Loucy (cell line): ENCODE measurements at regions not wholly inside any gene's neighbourhood (a gene's known extent, or its start where the extent isn't known, plus 50 kb on each side); places are given as distances from the start of the nearest gene placed in this dataset.

Source experiments
- H2AFZ ChIP-seq: fragments of 200-600 bp; sonication (generic); 2 replicates; pipeline ENCODE4 v1.6.0; 2016; ENCODE audit warnings: antibody characterized with exemption, mild to moderate bottlenecking, low read length, moderate library complexity
- H3F3A ChIP-seq: fragments of 200-600 bp; 2 replicates; pipeline ENCODE4 v1.6.0; 2016; ENCODE audit warnings: antibody characterized with exemption, low read depth, mild to moderate bottlenecking
- H3K27me3 ChIP-seq: fragments of 200-600 bp; sonication (generic); 2 replicates; pipeline ENCODE4 v1.6.1; 2014; ENCODE audit warnings: low read length, mild to moderate bottlenecking; ENCODE audit not compliant: insufficient read depth, poor library complexity, severe bottlenecking
- H3K36me3 ChIP-seq: fragments of 200-600 bp; sonication (generic); 2 replicates; pipeline ENCODE4 v1.6.1; 2016; ENCODE audit warnings: low read length; ENCODE audit not compliant: insufficient read depth
- H3K4me1 ChIP-seq: fragments of 200-600 bp; sonication (generic); 2 replicates; pipeline ENCODE4 v1.5.1; 2014; ENCODE audit warnings: low read length, mild to moderate bottlenecking; ENCODE audit not compliant: insufficient read depth, poor library complexity, severe bottlenecking
- H3K4me2 ChIP-seq: fragments of 200-600 bp; sonication (generic); 2 replicates; pipeline ENCODE4 v1.6.0; 2014; ENCODE audit warnings: antibody characterized with exemption, low read length, low read depth, mild to moderate bottlenecking; ENCODE audit not compliant: poor library complexity, severe bottlenecking
- H3K4me3 ChIP-seq: fragments of 200-600 bp; sonication (generic); 2 replicates; pipeline ENCODE4 v1.5.1; 2014; ENCODE audit warnings: low read length, mild to moderate bottlenecking, mixed read lengths; ENCODE audit not compliant: poor library complexity, severe bottlenecking
- H3K79me2 ChIP-seq: fragments of 200-600 bp; sonication (generic); 2 replicates; pipeline ENCODE4 v1.6.1; 2014; ENCODE audit warnings: low read length; ENCODE audit not compliant: insufficient read depth
- H3K9ac ChIP-seq: fragments of 200-600 bp; sonication (generic); 2 replicates; pipeline ENCODE4 v1.6.0; 2014; ENCODE audit warnings: mild to moderate bottlenecking, low read depth, low read length, moderate library complexity; ENCODE audit not compliant: poor library complexity, severe bottlenecking
- H3K9me2 ChIP-seq: fragments of 200-600 bp; sonication (generic); replicated peaks from 2 replicates; pipeline ENCODE4 v1.6.1; 2016; ENCODE audit warnings: low read depth, low read length, mixed read lengths
- H3K9me3 ChIP-seq: fragments of 200-600 bp; sonication (generic); 2 replicates; pipeline ENCODE4 v1.6.1; 2014; ENCODE audit warnings: mild to moderate bottlenecking, antibody characterized with exemption, low read length, low read depth; ENCODE audit not compliant: insufficient read depth
- H4K20me1 ChIP-seq: fragments of 200-600 bp; sonication (generic); 2 replicates; pipeline ENCODE4 v1.6.0; 2014; ENCODE audit warnings: antibody characterized with exemption, low read length, mild to moderate bottlenecking; ENCODE audit not compliant: insufficient read depth, poor library complexity, severe bottlenecking
- CTCF ChIP-seq: fragments of 200-600 bp; sonication (generic); conservative IDR thresholded peaks from 2 replicates; pipeline ENCODE4 v1.5.1; 2014; ENCODE audit warnings: mild to moderate bottlenecking, antibody characterized with exemption, low read length
- EZH2phosphoT487 ChIP-seq: fragments of 200-600 bp; IDR thresholded peaks from 2 replicates; pipeline ENCODE4 v1.6.1; 2018; ENCODE audit warnings: antibody characterized with exemption, mild to moderate bottlenecking, moderate library complexity, borderline replicate concordance

GRCh38 chr4:156169011-156169410 is 215.3 kb upstream of the CTSO start:
- H3K4me2 ChIP-seq = no peak overlapping the region
- no peaks in the 10 kb centered on the region for H3K36me3 ChIP-seq
- H3K79me2 ChIP-seq = no peaks in the 10 kb centered on the region
- no peaks in the 10 kb centered on the region for H3K9me2 ChIP-seq
- TF ChIP-seq CTCF = peak; percentile 60
- TF ChIP-seq EZH2phosphoT487 = no peak
- no peak overlapping the region for H2AFZ ChIP-seq
- H4K20me1 ChIP-seq = no peaks in the 10 kb centered on the region
- no peaks in the 10 kb centered on the region for H3K27me3 ChIP-seq
- H3K4me3 ChIP-seq = no peak overlapping the region
- H3K9me3 ChIP-seq = no peaks in the 10 kb centered on the region
- H3K4me1 ChIP-seq = no peaks in the 10 kb centered on the region
- no peaks in the 10 kb centered on the region for H3F3A ChIP-seq
- H3K9ac ChIP-seq = no peak overlapping the region

GRCh38 chr4:156168288-156168687 is 214.6 kb upstream of the CTSO start:
- H3K36me3 ChIP-seq = no peaks in the 10 kb centered on the region
- H3K27me3 ChIP-seq = no peaks in the 10 kb centered on the region
- TF ChIP-seq EZH2phosphoT487 = no peak
- no peak for TF ChIP-seq CTCF
- H3K4me2 ChIP-seq = no peak overlapping the region
- no peaks in the 10 kb centered on the region for H3K9me2 ChIP-seq
- H3K4me3 ChIP-seq = no peak overlapping the region
- no peaks in the 10 kb centered on the region for H3F3A ChIP-seq
- H3K9ac ChIP-seq = no peak overlapping the region
- H3K9me3 ChIP-seq = no peaks in the 10 kb centered on the region
- H3K79me2 ChIP-seq = no peaks in the 10 kb centered on the region
- H4K20me1 ChIP-seq = no peaks in the 10 kb centered on the region
- no peaks in the 10 kb centered on the region for H3K4me1 ChIP-seq
- no peak overlapping the region for H2AFZ ChIP-seq

- TF ChIP-seq EZH2phosphoT487 = no peak
- TF ChIP-seq CTCF = no peak
- Histone ChIP-seq H2AFZ (no peak overlapping the region), H3K79me2 (no peaks in the 10 kb centered on the region), H3K4me2 (no peak overlapping the region), H3K9me3 (no peaks in the 10 kb centered on the region), H3K27me3 (no peaks in the 10 kb centered on the region), H3K9me2 (no peaks in the 10 kb centered on the region), H3F3A (no peaks in the 10 kb centered on the region), H3K9ac (no peak overlapping the region), H3K36me3 (no peaks in the 10 kb centered on the region), H3K4me3 (no peak overlapping the region), H3K4me1 (no peaks in the 10 kb centered on the region), H4K20me1 (no peaks in the 10 kb centered on the region)
Measured at GRCh38 chr4:156158747-156159146, 205.1 kb upstream of the CTSO start.
